ENCODE measurements at regions not wholly inside any gene's neighbourhood (a gene's known extent, or its start where the extent isn't known, plus 50 kb on each side); places are given as distances from the start of the nearest gene placed in this dataset.
"Not testable (repeated sequence)": the region's sequence is repeated elsewhere in the genome, so short reads cannot be mapped to it uniquely, and the experiment has no call there.

DNA sequence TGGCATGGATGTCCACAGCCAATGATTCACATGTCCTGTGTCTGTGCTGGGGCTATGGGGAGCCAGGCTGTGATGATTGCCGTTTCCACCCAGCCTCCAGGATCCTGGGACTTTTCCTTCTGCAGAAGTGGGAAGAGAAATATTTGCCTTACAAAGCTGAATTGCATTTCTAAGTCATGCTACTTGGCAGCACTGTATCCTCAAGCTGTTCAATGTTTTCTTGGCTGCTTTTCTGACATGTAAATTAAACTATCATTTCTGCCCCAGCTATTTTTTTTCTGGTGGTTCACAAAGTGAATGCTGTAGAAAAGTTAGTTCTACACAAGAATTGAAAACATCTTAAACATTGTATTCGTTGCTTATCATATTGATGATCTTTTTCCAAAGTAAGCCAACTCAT is 51.9 kb upstream of the TCERG1L start:
- no peak for DNase-seq (ENCODE audit: low read depth in 2 of 2)

- DNase-seq (ENCODE audit: low read depth in 2 of 2): no peak
Observed at GRCh38 chr10:131371571-131371970, 60.0 kb upstream of the TCERG1L start.

DNA sequence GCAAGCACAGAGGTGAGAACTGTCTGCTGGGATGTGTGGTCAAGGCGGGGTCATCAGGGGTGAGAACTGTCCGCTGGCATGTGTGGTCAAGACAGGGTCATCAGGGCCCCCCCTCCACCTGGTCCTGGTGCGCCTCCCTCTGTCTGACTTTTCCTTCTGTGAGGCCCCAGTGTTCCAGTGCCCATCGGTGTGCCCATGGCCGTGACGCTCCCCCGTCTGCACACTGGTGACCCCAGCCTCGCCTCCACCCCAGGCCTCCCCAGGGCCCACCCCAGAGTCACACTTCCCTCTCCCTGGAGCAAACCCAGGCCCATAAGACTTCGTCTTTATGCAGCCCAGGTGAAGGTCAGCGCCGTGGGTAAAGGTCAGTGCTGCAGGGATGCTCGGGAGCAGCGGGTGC is 70.1 kb upstream of the TCERG1L start:
- DNase-seq (ENCODE audit: low read depth in 2 of 2): no peak

DNA sequence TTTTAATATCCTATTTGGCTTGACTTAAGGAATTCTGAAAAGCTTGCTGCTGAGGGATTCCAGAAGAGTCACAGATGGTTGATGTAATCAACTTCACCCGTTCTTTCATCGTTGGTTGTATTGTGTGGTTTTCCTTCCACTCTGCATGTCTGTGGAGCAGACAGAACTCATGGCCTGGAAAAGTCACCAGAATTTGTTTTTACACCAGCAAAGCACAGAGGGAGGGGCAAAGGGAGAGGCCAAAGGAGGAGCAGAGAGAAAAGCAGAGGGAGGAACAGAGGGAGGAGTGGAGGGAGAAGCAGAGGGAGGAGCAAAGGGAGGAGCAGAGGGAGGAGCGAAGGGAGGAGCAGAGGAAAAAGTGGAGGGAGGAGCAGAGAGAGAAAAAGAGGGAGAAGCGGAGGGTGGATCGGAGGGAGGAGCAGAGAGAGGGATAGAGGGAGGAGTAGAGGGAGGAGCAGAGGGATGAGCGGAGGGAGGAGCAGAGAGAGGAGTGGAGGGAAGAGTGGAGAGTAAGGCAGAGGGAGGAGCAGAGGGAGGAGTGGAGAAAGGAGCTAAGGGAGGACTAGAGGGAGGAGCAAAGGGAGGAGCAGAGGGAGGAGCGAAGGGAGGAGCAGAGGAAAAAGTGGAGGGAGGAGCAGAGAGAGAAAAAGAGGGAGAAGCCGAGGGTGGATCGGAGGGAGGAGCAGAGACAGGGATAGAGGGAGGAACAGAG is 73.8 kb upstream of the TCERG1L start:
- DNase-seq (ENCODE audit: low read depth in 2 of 2): not testable (repeated sequence)

DNA sequence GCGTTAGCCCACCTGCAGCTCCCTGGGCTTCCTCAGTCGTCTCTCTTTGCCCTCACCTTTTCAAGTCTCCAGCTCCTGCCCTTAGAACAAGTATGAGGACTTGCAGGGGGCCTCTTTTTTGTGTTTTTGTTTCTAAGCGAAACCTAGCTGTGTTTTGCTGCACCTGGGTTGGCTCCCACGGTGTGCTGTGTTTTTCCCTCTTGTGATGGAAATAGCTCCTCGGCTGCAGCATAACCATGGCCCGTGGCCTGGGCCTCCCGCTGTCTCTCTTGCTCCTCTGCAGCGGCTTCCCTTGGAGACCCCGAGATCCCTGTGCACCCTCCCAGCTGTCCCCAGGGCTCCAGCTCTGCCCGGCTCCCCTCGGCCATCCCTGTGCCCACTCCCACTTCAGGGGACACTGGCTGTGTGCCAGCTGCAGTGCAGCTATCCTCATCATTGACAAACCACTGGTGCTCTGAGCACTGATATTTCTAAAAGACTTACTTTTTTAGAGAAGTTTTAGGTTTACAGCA is 75.6 kb upstream of the TCERG1L start:
- no peak for DNase-seq (ENCODE audit: low read depth in 2 of 2)

GRCh38 chr10:131391936-131392335 is 80.4 kb upstream of the TCERG1L start:
- DNase-seq (ENCODE audit: low read depth in 2 of 2): no peak

GRCh38 chr10:131396121-131397050 is 84.9 kb upstream of the TCERG1L start:
- no peak for DNase-seq (ENCODE audit: low read depth in 2 of 2)

- DNase-seq (ENCODE audit: low read depth in 2 of 2): no peak
Observed at GRCh38 chr10:131398166-131398565, 86.6 kb upstream of the TCERG1L start.

GRCh38 chr10:131399981-131400380 is 88.5 kb upstream of the TCERG1L start:
- DNase-seq (ENCODE audit: low read depth in 2 of 2): no peak

DNA sequence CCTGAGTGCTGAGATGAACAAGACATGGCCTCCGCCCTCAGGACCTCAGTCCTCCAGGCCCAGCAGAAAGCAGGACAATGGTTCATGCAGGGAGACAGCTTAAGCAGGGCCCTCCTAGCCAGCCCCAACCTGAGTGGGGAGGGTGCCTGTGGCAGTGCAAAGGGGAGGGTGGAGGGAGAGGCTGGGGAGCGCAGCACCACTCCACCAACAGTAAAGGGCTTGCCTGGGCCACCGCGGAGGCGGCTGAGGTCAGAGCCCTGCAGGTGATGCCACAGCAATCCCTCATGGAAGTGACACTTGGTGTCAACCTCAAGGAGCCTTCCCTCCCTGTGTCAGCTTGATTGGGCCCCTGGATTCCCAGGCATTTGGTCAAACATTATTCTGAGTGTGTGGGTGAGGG is 89.0 kb upstream of the TCERG1L start:
- DNase-seq (ENCODE audit: low read depth in 2 of 2): no peak

GRCh38 chr10:131402771-131403650 is 91.5 kb upstream of the TCERG1L start:
- no peak for DNase-seq (ENCODE audit: low read depth in 2 of 2)

GRCh38 chr10:131403936-131404335 is 92.4 kb upstream of the TCERG1L start:
- DNase-seq (ENCODE audit: low read depth in 2 of 2): no peak

- DNase-seq (ENCODE audit: low read depth in 2 of 2): no peak
Observed at GRCh38 chr10:131404886-131405285, 93.4 kb upstream of the TCERG1L start.

- no peak for DNase-seq (ENCODE audit: low read depth in 2 of 2)
Observed at GRCh38 chr10:131406676-131407392, 95.3 kb upstream of the TCERG1L start.

DNA sequence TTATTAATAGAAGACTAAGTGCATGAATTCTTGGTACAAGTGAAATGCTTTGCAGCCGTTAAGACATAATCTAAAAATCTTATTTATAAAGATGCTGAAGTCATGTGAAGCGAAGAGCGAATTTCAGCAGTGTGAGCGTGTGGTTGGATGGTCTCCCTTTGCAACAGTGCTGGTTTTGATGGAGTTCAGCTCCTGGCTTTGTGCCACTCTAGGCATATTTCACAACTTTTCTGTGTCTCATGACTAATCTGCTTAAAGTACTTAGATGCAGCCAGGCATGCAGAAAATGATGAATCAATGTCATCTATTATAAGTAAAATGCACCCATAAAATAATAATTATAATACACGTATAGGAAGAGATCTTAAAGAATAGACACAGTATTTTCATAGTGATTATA is 107.2 kb upstream of the TCERG1L start:
- DNase-seq (ENCODE audit: low read depth in 2 of 2): no peak

GRCh38 chr10:131419797-131420196 is 108.3 kb upstream of the TCERG1L start:
- no peak for DNase-seq (ENCODE audit: low read depth in 2 of 2)

DNA sequence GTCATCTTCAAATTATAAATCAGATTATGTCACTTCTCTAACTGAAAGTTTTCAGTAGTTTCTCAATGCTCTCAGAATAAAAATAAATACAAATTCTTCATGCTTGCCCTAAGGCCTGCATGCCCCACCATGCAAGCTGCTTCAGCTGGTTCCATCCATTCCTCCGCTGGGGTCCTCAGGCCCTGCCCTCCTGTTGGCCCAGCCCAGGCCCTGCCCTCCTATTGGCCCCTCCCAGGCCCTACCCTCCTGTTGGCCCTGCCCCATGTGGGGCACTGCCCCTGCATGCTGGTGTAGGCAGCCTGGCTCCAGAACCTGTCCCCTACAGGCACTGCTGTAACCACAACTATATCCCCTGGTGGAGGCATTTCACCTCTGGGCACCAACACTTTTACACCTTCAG is 109.3 kb upstream of the TCERG1L start:
- no peak for DNase-seq (ENCODE audit: low read depth in 2 of 2)

GRCh38 chr10:131421381-131421780 is 109.9 kb upstream of the TCERG1L start:
- no peak for DNase-seq (ENCODE audit: low read depth in 2 of 2)

DNA sequence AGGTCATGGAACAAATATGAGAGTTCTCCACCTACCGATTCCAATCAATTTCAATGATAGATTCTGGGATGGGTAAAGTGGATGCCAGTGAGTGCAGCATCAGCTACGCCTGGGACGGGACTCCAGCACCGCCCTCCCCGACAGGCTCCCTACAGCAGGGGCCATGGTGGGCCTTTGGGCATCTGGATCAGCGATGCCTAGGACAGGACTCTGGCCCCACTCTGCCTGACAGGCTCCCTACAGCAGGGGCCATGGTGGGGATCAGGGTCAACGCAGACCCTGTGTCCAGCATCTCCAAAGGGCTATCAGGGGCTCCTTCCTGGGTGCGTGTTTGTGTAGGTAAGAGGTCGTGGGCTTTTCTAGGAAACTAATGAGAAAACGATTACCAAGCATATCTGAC is 111.2 kb upstream of the TCERG1L start:
- no peak for DNase-seq (ENCODE audit: low read depth in 2 of 2)

- no peak for DNase-seq (ENCODE audit: low read depth in 2 of 2)
Observed at GRCh38 chr10:131424053-131424452, 112.5 kb upstream of the TCERG1L start.

GRCh38 chr10:131424836-131425491 is 113.4 kb upstream of the TCERG1L start:
- no peak for DNase-seq (ENCODE audit: low read depth in 2 of 2)
